T follicular helper cell (primary cell): ENCODE measurements at regions not wholly inside any gene's neighbourhood (a gene's known extent, or its start where the extent isn't known, plus 50 kb on each side); places are given as distances from the start of the nearest gene placed in this dataset.
"Not testable (repeated sequence)": the region's sequence is repeated elsewhere in the genome, so short reads cannot be mapped to it uniquely, and the experiment has no call there.

ENCODE experiments used
- DNase-seq: peaks from one replicate; pipeline ENCODE4 v3.0.0-alpha.2; 2020; ENCODE audit warnings: low read depth

DNA sequence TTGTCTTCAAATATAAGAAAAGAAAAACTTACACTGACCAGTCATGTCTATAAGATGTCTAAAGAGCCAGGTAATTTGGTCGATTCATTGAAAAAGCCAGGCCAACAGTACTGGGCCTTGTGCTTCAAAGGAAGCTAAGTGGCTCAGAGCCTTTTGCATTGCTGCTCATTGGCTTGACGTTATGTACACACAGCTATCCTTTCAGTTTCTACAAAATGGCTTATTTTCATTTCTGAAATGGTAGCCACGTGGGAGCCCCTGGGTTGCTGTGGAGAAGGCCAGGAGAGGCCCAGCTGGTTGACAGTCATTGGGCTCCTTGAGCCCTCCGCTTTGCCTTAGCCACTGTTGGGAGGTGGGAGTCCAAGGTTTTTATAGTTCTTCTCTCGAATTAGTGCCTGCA is 199.1 kb upstream of the CXorf66 start:
- no peak for DNase-seq

DNA sequence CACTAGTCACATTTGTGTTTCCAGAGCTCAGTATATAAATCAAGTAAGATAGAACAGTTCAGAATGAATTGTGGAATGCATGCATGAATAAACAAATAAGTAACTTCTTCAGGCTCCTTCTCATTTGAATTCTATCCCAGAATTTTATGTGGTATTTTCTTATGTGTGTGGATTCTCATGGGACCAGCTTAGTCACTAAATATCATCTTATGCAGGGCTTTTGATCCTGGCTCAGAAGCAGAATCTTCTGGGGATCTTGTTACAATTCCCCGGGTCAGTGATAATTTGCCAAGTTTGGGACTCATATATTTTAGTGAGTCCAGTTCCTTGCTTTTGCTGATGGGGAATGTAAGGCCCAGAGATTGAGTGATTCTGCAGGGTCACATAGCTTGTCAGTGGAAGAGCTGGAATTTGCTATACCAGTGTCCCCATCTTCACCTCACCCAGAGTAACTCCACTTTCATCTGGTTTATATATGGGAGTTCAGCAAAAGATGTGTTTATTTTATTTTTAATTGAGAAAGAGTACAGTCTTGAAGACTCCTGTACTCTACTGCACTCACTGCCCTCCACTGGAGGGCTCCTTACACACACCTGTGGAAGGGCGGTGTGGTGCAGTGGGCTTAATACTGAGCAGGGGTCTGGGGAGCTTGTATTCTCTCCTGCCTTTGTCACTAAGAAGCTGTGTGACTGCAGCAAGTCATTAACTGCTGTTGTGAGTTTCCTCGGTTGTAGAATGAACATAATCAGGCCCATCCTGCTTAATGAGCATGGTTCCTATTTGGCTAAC is 198.2 kb upstream of the CXorf66 start:
- no peak for DNase-seq

DNA sequence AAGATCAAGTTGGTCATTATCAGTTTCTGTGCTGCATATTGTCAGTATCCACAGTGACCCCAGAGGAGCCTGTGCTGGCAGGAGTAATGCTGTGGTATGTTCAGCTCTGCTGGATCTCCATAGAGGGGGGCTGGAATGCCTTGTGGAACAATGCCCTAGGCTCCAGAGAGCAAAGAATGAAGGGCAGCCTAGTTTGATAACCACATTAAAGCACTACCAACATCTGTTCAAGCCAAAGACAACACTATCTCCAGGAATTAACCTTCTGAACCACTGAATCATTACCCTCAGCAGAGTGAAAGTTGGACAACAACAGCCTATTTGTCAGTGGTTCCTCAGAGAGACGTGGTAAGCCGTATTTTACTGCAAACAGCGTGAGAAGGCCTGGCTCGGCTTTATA is 192.3 kb upstream of the CXorf66 start:
- no peak for DNase-seq

DNA sequence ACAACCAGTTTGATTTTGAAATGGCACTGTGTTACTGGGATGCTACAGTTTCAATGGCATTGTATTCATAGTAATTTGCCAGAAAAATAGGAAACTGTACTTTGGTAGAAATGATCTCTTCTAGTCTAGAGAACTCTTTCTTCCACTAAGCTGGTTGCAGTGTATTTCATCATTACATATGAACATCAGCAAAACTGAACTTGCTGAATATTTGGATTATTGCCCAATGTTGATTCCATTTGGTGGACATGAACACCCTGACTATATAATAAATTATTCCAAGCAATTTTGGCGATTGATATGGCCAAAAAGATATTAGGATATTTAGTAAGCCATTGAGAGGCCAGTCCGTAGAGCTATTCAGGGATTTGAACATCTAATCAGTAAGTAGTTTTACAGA is 191.8 kb upstream of the CXorf66 start:
- DNase-seq, result no peak

DNA sequence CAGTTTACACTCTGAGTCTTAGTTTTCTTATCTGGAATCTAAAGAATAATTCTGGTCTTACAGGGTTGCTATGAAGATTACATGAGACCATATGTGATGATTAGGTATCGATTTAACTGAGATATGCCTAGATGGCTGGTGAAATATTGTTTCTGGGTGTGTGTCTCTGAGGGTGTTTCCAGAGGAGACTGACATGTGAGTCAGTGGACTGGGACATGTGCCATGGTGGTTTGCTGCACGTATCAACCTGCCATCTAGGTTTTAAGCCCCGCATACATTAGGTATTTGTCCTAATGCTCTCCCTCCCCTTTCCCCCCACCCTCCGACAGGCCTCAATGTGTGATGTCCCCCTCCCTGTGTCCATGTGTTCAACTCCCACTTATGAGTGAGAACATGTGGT is 186.0 kb upstream of the CXorf66 start:
- no peak for DNase-seq

DNA sequence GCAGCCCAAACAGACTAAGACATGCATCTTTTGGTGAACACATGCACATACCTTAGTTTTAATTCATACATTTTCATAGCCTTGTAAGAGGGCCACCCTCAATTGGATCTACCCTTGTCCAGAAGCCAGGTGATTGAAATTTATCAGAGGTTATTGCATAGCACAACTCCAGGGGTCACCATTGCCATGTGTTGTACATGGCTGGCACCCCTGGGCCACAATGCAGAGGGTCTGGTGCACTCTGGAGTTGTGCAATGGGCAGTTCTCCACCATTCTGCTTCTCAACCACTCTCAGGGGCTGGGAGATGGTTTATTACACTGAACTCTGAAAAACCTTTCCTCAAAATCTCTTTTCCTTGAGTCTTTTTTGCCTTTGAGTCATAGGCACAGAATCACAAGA is 184.4 kb upstream of the CXorf66 start:
- DNase-seq, result no peak

DNA sequence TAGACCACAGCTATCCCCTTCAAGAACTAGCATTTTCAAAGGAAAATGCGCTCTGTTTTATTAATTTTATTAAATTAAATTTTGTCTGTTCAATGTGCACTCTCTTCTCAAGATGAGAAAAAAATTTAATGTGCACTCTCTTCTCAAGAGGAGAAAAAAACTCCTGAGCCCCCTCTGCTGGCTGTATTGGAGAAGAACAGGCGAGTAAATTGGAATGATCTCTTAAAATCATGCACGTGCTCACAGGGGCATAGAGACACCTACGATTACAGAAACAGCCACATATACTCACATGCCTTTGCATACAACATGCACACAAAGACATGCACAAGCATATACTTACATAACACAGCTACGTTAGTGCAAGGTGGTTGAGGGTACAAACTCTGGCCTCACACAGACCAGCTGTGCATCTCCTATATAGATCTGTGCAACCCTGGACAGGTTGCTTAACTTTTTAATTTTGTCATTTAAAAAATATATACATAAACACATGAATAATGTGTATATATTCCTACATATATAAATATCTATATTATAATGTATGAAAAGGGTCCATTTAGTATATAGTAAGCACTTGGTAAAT is 176.2 kb upstream of the CXorf66 start:
- peak; percentile 16 for DNase-seq

DNA sequence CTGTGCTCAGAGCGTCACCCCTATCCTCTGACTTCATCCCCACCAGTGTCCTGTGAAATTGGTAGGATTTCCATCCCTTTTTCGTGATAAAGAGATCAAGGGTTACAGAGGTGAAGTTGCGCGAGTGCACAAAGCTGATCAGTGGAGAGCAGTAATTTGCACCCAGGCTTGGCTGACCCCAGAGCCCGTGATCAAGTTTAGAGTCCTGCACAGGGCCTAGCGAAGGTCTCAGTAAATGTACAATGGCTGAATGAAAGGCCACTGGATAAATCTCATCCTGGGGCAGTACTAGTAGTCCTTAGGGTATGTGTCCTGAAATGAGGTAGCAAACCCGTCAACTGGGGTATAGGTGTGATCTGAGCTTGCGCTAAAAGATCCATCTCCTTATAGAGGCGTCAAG is 173.2 kb upstream of the CXorf66 start:
- DNase-seq, result not testable (repeated sequence)

DNA sequence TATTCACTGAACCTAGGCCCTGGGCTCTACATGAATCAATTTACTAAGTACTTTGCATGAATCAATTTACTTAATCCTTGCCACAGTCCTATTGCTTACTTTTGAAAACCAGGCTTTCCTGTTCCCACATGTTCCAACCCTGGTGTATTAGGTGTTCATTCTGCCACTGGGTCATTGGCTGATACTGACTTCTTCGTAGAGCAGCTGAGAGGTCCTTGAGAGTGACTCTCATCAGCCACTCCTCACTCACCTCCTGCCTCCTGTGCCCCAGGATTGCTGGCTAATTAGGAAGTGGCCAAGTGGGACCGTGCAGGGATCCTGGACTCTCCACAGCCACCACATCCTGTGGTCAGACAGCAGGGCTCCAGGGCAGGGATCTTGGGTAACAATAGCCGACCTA is 172.7 kb upstream of the CXorf66 start:
- not testable (repeated sequence) for DNase-seq

DNA sequence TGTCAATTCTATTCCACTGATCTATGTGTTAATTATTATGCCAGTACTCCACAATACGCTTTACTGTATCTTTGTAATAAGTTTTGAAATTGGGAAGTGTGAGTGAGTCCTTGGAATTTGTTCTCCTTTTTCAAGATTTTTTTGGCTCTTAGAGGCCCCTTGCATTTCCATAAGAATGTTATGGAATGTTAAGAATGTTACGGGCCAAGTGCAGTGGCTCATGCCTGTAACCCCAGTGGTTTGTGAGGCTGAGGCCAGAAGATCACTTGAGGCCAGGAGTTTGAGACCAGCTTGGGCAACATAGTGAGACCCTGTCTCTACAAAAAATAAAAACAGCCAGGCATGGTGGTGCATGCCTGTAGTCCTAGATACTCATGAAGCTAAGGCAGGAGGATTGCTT is 167.6 kb upstream of the CXorf66 start:
- no peak for DNase-seq

DNA sequence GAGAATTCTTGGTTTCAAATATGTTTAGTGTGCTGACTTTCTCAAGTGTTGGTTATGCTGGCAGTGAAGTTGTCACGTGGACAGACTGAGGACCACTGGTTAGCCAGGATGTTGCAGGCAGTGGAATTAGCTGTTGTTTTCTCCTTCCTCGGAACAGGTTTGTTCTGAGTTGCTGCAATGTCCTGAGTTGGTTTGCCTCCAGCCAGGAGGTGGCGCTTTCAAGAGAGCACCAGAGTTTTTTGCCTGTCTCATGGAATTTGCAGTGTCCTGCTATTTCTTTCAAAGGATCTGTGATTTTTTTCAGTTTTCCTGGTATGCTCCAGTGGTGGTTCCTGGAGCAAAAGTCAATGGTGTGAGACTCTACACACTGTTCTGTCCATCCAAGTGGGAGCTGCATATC is 158.1 kb upstream of the CXorf66 start:
- no peak for DNase-seq

DNA sequence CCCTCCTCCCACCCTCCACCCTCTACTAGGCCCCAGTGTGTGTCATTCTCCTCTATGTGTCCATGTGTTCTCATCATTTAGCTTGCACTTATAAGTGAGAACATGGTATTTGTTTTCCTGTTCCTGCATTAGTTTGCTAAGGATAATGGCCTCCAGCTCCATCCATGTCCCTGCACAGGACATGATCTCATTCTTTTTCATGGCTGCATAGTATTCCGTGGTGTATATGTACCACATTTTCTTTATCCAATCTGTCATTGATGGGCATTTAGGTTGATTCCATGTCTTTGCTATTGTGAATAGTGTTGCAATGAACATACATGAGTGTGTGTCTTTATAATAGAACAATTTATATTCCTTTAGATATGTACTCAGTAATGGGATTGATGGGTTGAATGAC is 148.7 kb upstream of the CXorf66 start:
- DNase-seq, result not testable (repeated sequence)

DNA sequence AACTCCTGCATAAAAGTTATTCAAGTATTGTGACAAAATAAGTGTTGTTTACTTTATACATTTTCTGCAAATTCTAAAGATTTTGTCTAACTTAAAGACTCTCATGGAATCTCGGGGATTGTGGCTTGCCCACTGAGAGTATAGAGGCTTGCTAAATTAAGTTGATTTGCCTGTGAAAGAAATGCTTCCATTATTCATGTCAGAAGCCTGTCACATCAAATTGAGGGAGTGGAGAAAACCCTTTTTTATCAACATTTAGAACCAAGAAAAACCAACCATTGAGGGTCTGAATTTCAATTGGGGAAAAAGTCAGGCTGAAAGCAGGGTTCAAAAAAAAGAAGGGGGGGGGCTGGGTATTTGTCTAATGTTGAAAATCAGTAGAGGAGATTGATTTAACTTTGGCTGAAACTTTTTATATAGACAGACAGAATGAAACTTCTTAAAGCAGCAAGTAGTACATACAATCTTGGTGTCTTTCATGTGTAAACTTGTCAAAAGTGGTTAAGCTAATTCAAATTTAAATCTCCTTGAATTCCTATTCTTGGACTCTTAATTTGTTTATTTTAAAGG is 144.8 kb upstream of the CXorf66 start:
- no peak for DNase-seq

DNA sequence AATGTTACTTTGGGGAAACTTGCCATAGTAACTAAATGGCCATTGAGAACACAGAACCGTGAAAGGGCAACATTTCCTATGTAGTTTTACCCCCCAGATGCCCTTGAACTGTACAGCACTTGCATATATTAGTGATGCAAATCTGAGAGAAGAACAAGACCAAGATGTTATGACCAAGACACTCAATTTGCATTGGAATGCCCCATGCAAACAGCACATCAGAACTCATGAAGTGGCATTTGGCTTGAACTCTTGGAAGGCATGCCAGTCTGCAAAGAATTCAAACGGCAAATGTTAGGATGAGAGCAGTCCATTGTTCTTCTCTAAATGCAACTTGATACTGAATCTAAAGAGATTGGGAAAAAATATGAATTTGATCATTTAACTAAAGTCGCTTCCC is 139.4 kb upstream of the CXorf66 start:
- DNase-seq, result no peak

DNA sequence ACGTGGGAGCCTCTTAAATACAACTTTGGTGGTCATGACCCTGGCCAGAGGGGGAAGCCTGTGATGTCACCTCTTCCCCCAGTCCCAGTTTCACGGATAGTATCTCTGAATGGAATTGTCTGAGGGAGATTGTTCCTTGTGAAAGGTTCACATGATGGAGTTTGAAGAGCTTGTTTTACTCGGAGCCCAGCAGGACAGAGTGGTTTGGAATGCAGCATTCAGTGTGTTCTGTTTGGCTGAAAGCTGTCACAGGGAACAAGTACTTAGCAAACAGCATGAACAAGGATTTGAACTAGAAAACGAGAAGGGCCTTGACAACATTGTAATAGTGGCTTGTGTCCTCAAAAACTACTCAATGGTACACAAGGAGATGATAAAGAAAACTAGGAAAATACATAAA is 133.9 kb upstream of the CXorf66 start:
- no peak for DNase-seq

DNA sequence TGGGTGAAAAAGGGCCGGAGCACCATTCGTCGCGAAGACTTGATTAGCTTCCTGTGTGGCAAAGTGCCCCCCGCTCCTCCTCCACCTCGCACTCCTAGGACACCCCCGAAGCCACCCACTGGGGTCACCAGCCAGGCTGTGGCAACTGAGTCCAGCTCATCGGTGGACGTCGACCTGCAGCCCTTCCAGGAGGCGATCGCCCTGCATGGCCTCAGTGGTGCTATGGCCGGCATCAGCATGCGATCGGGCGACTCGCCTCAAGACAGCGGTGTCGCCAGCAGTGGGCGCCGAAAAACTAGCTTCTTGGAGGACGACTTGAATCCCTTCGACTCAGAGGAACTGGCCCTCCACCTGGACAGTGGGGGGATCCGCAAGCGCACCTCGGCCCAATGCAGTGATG is 126.8 kb upstream of the CXorf66 start:
- DNase-seq, result no peak

DNA sequence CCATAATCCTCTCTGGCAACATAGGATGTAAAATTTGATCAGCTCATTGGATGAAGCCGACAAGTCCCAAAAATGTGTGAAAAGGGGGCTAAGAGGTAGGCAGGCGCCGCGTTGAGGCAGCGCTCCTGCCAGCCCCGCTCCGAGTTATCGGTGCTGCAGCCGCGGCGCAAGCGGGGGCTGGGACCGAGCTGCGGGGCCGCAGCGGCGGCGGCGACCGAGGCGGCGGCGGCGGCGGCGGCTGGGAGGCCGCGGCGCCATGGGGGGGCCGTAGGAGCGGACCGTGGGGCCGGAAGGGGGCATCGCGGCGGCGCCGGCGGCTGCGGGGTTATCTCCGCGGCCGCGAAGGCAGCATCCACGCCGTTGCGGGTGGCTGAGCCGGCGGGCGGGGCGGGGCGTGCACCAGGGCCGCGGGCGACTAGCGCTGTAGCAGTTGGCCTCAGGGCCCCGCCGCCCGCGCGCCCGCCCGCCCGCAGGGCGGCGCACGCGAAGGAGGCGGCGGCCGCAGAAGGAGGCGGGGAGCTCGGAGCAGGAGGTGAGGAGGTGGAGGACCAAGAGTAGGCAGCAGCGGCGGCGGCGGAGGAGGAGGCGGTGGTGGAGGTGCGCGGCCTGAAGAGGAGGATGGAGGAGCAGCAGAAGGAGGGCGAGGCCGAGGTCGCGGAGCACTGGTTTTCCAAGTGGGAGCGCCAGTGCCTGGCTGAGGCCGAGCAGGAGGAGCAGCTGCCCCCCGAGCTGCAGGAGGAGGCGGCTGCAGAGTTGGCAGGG is 126.0 kb upstream of the CXorf66 start:
- DNase-seq, result peak; percentile 4

DNA sequence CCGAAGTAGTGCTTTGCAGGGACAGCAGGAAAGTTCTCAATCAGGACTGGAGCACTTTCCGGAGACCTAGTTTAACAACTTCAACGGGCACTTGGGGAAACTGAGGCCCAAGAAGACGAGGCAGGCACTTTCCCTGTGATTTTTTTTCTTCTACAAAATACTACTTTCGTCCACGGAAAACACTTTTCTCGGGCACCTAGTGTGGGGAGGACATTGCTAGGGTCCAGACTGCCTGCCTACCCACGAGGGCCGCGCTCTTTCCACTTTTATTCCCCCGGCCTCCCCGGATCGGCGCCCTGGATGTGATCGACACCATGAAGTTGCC is 125.4 kb upstream of the CXorf66 start:
- no peak for DNase-seq

DNA sequence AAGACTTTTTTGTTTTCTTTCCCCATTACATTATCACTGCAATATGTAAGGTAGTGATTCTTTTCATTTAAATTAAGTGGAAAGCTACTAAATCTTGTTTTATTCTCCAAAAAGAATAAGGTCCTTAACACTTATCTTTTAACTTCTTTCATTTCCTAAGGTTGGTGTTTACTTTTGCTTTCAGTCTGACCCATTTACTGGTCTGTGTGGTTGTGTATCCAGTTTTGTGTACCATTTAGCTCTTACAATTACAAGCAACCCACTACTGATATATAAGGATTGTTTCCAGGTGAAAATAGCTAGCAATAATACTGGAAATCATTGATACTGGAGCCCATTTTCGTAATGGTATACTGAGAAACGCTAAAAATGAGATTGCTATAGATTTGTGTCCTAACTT is 123.1 kb upstream of the CXorf66 start:
- no peak for DNase-seq

DNA sequence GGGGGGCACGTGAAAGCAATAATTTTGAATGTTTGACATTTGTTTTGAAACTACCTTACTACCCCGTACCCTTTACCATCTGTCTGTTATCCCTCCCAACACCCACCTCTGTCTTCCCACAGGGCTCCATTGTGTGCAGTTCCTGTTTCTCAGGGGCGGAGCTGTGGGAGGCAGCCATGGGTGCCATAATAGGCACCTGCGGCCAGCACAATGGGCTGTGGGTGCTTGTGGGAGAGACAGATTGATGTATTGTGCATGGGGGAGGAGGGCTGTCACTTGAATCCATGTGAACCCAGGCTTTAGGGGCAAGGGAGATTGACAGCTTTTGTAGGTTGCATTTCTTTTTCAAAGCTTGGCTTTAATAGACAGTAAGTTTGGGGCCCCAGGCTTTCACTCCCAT is 122.6 kb upstream of the CXorf66 start:
- no peak for DNase-seq

DNA sequence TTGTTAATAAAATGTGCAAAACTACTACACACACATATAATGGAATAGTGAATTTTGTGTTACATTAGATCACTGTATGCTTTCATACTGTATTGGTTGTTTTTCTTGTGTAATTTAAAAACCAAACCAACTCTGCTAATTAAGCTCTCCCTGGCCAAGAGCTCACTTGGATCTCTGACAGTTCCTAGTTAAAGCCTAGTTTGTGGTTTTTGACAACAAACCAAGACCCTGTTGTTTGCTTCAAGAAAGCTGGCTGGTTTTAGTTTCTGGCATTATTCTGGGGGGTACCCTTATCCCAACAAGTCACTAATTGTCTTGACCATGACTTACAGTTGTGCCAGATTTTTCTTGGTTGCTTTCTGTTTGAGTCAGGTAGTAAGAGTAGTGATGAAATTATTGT is 121.4 kb upstream of the CXorf66 start:
- no peak for DNase-seq

DNA sequence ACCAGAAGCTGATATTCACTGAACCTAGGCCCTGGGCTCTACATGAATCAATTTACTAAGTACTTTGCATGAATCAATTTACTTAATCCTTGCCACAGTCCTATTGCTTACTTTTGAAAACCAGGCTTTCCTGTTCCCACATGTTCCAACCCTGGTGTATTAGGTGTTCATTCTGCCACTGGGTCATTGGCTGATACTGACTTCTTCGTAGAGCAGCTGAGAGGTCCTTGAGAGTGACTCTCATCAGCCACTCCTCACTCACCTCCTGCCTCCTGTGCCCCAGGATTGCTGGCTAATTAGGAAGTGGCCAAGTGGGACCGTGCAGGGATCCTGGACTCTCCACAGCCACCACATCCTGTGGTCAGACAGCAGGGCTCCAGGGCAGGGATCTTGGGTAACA is 109.5 kb upstream of the CXorf66 start:
- not testable (repeated sequence) for DNase-seq

DNA sequence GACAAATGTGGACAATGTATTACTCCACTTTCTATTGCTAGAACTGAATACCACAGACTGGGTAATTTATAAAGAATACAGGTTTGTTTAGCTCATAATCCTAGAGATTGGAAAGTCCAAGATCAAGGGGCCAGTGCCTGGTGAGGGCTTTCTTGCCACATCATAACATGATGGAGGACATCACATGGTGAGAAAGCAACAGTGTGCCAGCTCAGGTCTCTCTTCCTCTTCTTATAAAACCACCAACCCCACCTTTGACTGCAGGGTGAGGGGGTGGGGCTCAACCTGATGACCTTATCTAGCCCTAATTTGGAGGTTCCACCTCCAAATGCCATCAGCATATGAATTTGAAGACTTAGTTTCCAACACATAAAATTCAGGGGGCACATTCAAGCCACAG is 105.7 kb upstream of the CXorf66 start:
- DNase-seq, result no peak
